Smooth muscle cell (in vitro differentiated cells): ENCODE measurements at regions not wholly inside any gene's neighbourhood (a gene's known extent, or its start where the extent isn't known, plus 50 kb on each side); places are given as distances from the start of the nearest gene placed in this dataset.
A peak's percentile ranks its signal among the peaks of the same experiment; 100 is the strongest.

Experiments used
- DNase-seq: peaks from one replicate; lab custom pipeline; 2025; ENCODE audit not compliant: unreplicated experiment; lab: John Stamatoyannopoulos, UW
- H2AFZ ChIP-seq: fragments of 200-600 bp; sonication (generic); 2 replicates; pipeline ENCODE4 v1.6.0; 2016; ENCODE audit warnings: antibody characterized with exemption, low read depth, mild to moderate bottlenecking
- H3F3A ChIP-seq: fragments of 200-600 bp; sonication (generic); 2 replicates; pipeline ENCODE4 v1.6.0; 2017; ENCODE audit warnings: antibody characterized with exemption, low read depth
- H3K27ac ChIP-seq: fragments of 200-600 bp; sonication (generic); 2 replicates; pipeline ENCODE4 v1.5.1; 2016; ENCODE audit warnings: low read depth, mild to moderate bottlenecking
- H3K27me3 ChIP-seq: fragments of 200-600 bp; sonication (generic); 2 replicates; pipeline ENCODE4 v1.6.1; 2016; ENCODE audit warnings: low read depth, mild to moderate bottlenecking
- H3K36me3 ChIP-seq: fragments of 200-600 bp; sonication (generic); 2 replicates; pipeline ENCODE4 v1.5.1; 2016; ENCODE audit warnings: low read depth
- H3K4me1 ChIP-seq: fragments of 200-600 bp; sonication (generic); 2 replicates; pipeline ENCODE4 v1.5.1; 2016; ENCODE audit warnings: low read depth
- H3K4me2 ChIP-seq: fragments of 200-600 bp; sonication (generic); 2 replicates; pipeline ENCODE4 v1.6.0; 2016; ENCODE audit warnings: mild to moderate bottlenecking
- H3K4me3 ChIP-seq: fragments of 200-600 bp; sonication (generic); 2 replicates; pipeline ENCODE4 v1.5.1; 2016; ENCODE audit warnings: mild to moderate bottlenecking
- H3K79me2 ChIP-seq: fragments of 200-600 bp; sonication (generic); 2 replicates; pipeline ENCODE4 v1.6.0; 2016; ENCODE audit warnings: low read depth, mild to moderate bottlenecking
- H3K9ac ChIP-seq: fragments of 200-600 bp; sonication (generic); 2 replicates; pipeline ENCODE4 v1.6.0; 2016; ENCODE audit warnings: low read depth
- H3K9me3 ChIP-seq: fragments of 200-600 bp; sonication (generic); replicated peaks from 2 replicates; pipeline ENCODE4 v1.5.1; 2016; ENCODE audit warnings: low read depth
- H4K20me1 ChIP-seq: fragments of 200-600 bp; sonication (generic); 2 replicates; pipeline ENCODE4 v1.6.0; 2016; ENCODE audit warnings: low read depth
- WGBS: methylation state at CpG from one replicate; pipeline ENCODE4 v1.1.7; 2016; ENCODE audit warnings: low lambda C conversion rate; 5-methylcytosine and 5-hydroxymethylcytosine counted together
- TF ChIP-seq, protein P1 (sequence below): fragments of 200-600 bp; sonication (generic); IDR thresholded peaks from 2 replicates; pipeline ENCODE4 v1.5.1; 2017; ENCODE audit warnings: borderline replicate concordance, mild to moderate bottlenecking, antibody characterized with exemption; ENCODE audit not compliant: insufficient read depth, poor library complexity, severe bottlenecking

DNA sequence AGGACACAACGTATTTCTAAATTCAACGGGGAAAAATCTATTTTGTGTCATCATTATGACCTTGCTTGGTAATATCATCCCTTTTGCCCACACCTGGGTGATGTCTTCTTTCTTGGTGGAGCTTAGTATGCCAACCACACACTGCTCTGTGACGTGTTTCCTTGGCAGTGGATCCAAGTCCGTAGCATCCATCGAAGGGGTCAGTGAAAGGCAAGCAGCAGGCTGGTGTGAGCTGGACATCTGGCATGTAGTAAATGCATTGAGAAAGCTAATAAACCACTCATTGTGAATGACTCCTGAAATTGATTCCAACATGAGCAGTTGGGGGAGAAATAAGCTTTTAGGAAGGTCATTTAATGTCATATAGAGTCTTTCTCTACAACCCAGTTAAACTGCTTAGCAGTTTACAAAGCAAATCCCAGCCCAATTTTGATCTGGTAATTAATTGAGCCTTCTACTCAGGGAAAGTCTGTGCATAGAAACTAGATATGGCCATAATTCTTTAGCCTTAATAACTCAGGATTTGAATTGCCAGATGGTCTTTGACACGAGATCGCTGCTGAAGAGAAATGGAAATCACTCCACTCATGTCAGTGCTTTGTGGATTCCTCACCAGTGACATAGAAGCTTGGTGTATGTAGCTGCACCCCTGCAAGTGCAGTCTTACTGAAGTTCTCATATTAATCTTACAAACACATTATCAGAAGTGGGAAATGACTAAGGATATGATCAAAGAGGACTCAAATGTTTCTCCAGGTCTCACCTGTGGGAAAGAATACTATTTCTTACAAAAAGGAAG lies 494.8 kb downstream of the CMPK2 start:
- H3K4me3 ChIP-seq, result no peak overlapping the region
- peak overlapping the region; percentile 99 for H3K27ac ChIP-seq
- no peaks in the 10 kb centered on the region for H3K36me3 ChIP-seq
- peak overlapping the region; percentile 14 for H2AFZ ChIP-seq
- no peaks in the 10 kb centered on the region for H3K9me3 ChIP-seq
- no peak for DNase-seq
- H3K79me2 ChIP-seq, result no peaks in the 10 kb centered on the region
- H4K20me1 ChIP-seq, result no peaks in the 10 kb centered on the region
- 86% methylated on average over 7 of the region's 7 CpGs for WGBS
- H3K4me1 ChIP-seq, result peaks cover 12% of the 10 kb centered on the region
- TF ChIP-seq, protein P1, sequence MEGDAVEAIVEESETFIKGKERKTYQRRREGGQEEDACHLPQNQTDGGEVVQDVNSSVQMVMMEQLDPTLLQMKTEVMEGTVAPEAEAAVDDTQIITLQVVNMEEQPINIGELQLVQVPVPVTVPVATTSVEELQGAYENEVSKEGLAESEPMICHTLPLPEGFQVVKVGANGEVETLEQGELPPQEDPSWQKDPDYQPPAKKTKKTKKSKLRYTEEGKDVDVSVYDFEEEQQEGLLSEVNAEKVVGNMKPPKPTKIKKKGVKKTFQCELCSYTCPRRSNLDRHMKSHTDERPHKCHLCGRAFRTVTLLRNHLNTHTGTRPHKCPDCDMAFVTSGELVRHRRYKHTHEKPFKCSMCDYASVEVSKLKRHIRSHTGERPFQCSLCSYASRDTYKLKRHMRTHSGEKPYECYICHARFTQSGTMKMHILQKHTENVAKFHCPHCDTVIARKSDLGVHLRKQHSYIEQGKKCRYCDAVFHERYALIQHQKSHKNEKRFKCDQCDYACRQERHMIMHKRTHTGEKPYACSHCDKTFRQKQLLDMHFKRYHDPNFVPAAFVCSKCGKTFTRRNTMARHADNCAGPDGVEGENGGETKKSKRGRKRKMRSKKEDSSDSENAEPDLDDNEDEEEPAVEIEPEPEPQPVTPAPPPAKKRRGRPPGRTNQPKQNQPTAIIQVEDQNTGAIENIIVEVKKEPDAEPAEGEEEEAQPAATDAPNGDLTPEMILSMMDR, result no peak
- no peaks in the 10 kb centered on the region for H3K27me3 ChIP-seq
- H3F3A ChIP-seq, result peaks cover 20% of the 10 kb centered on the region
- peak overlapping the region; percentile 88 for H3K9ac ChIP-seq
- H3K4me2 ChIP-seq, result peak overlapping the region; percentile 70

DNA sequence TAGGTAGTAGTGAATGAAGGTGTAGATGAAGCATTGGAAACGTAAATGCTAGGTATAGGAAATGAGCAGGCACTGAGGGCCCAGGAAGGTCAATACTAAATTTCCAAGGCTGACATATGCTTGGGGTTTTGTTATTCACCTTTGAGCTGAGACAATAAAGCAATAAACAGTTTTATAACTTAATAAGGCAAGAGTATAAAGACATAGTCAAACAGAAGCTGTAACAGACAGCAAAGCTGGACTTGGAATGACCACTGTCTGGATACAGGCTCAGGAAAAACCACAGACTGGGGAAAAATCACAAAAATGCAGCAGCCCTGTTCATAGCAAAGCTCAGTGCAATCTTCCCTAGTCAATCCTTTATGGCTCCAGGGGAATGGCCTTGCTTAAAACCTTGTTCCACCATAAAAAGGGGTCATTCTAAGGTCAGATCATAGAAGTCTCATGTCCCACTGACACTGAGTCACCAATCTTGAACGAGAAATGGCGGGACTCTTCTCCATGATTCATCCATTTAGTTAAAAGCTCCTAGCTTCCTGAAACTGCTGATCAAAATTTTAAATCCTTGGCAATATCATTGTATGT lies 493.3 kb downstream of the CMPK2 start:
- Histone ChIP-seq H3K4me1 (peaks cover 12% of the 10 kb centered on the region), H3K36me3 (no peaks in the 10 kb centered on the region), H4K20me1 (no peaks in the 10 kb centered on the region), H3K79me2 (no peaks in the 10 kb centered on the region), H3K27me3 (no peaks in the 10 kb centered on the region), H3K9me3 (no peaks in the 10 kb centered on the region), H2AFZ (no peak overlapping the region), H3K4me2 (peak overlapping the region; percentile 70), H3K4me3 (no peak overlapping the region), H3K27ac (peak overlapping the region; percentile 99), H3F3A (peaks cover 20% of the 10 kb centered on the region), H3K9ac (peak overlapping the region; percentile 88)
- no peak for DNase-seq
- TF ChIP-seq, protein P1, result no peak
- 20% methylated on average over 3 of the region's 3 CpGs for WGBS

DNA sequence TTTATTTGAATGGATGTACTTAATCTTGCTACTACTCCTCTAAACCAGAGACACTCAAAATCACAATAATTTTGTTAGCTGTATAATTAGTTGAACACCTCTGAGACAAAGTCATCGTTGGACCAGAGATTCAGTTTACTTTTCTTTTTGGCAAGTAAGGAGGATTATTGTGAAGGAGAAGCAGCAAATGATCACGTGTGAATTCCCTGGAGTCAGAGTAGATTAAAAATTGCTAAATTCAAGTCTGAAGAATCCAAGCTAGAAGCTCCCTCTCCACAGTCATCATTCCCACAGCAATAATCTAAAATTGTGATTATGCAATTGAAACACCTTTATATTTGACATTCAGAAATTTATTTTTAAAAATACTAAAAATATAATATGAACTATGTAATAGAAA lies 484.4 kb downstream of the CMPK2 start:
- H4K20me1 ChIP-seq, result no peaks in the 10 kb centered on the region
- no peaks in the 10 kb centered on the region for H3K9me3 ChIP-seq
- H3F3A ChIP-seq, result no peaks in the 10 kb centered on the region
- H2AFZ ChIP-seq, result no peak overlapping the region
- H3K4me3 ChIP-seq, result no peak overlapping the region
- H3K79me2 ChIP-seq, result no peaks in the 10 kb centered on the region
- H3K36me3 ChIP-seq, result no peaks in the 10 kb centered on the region
- 69% methylated on average over 2 of the region's 2 CpGs for WGBS
- H3K27ac ChIP-seq, result no peak overlapping the region
- H3K27me3 ChIP-seq, result no peaks in the 10 kb centered on the region
- TF ChIP-seq, protein P1, result no peak
- no peak overlapping the region for H3K9ac ChIP-seq
- no peak for DNase-seq
- H3K4me1 ChIP-seq, result no peaks in the 10 kb centered on the region
- no peak overlapping the region for H3K4me2 ChIP-seq
